HEK293 (cell line): ENCODE measurements at regions not wholly inside any gene's neighbourhood (a gene's known extent, or its start where the extent isn't known, plus 50 kb on each side); places are given as distances from the start of the nearest gene placed in this dataset.

ENCODE experiments used
- CTCF ChIA-PET: fragments of 350-600 bp; formaldehyde crosslinking; extraction: SDS; loops from one replicate; lab custom pipeline; 2021; ENCODE audit warnings: antibody characterized with exemption; lab: Yijun Ruan, JAX
- POLR2A ChIA-PET: fragments of 300-600 bp; formaldehyde crosslinking; extraction: SDS; loops from one replicate; lab custom pipeline; 2020; ENCODE audit warnings: antibody characterized with exemption, inconsistent platforms; lab: Yijun Ruan, JAX
- H3K27ac ChIP-seq: fragments of 200-500 bp; sonication (Bioruptor generic); 2 replicates; pipeline ENCODE4 v1.5.1; 2014; ENCODE audit warnings: low read depth, low read length, control low read depth, inconsistent platforms; ENCODE audit errors: extremely low read depth
- H3K36me3 ChIP-seq, 2 experiments: fragments of 200-500 bp in 1 of 2; sonication (Bioruptor generic) in 1 of 2; 1 replicate in 1 of 2; 2 replicates in 1 of 2; pipeline ENCODE4 v1.5.1; 2014 to 2017; ENCODE audit warnings: inconsistent platforms in 2 of 2, low read length in 2 of 2; ENCODE audit not compliant: control insufficient read depth in 2 of 2, insufficient read depth in 1 of 2
- H3K4me1 ChIP-seq: fragments of 200-500 bp; sonication (Bioruptor generic); 2 replicates; pipeline ENCODE4 v1.5.1; 2014; ENCODE audit warnings: mild to moderate bottlenecking, low read length, inconsistent platforms; ENCODE audit not compliant: control insufficient read depth, insufficient read depth
- H3K4me3 ChIP-seq: 2 replicates; pipeline ENCODE4 v1.5.1; 2011; ENCODE audit warnings: low read depth, mild to moderate bottlenecking, control low read depth, low read length, moderate library complexity
- H3K9me3 ChIP-seq: fragments of 200-500 bp; sonication (Bioruptor generic); 2 replicates; pipeline ENCODE4 v1.5.1; 2014; ENCODE audit warnings: low read depth, low read length, inconsistent platforms; ENCODE audit not compliant: control insufficient read depth, insufficient read depth
- BCL11B ChIP-seq: fragments of 450-650 bp; formaldehyde crosslinking; IDR thresholded peaks from 2 replicates; pipeline ENCODE4 v1.5.1; 2016; ENCODE audit warnings: low read depth, missing biosample characterization, missing genetic modification characterization
- BCL6B ChIP-seq: fragments of 450-650 bp; formaldehyde crosslinking; IDR thresholded peaks from 2 replicates; pipeline ENCODE4 v1.5.1; 2017; ENCODE audit warnings: missing biosample characterization, missing genetic modification characterization
- GLIS1 ChIP-seq: fragments of 450-650 bp; formaldehyde crosslinking; IDR thresholded peaks from 2 replicates; pipeline ENCODE4 v1.5.1; 2016; ENCODE audit warnings: missing biosample characterization, missing genetic modification characterization
- OSR2 ChIP-seq: fragments of 450-650 bp; formaldehyde crosslinking; IDR thresholded peaks from 2 replicates; pipeline ENCODE4 v1.5.1; 2016; ENCODE audit warnings: missing biosample characterization, missing genetic modification characterization
- REST ChIP-seq: fragments of 450-650 bp; formaldehyde crosslinking; IDR thresholded peaks from 2 replicates; pipeline ENCODE4 v1.5.1; 2016; ENCODE audit warnings: missing biosample characterization, missing genetic modification characterization
- SP7 ChIP-seq: fragments of 450-650 bp; formaldehyde crosslinking; IDR thresholded peaks from 2 replicates; pipeline ENCODE4 v1.5.1; 2016; ENCODE audit warnings: missing biosample characterization, missing genetic modification characterization
- ZBTB1 ChIP-seq: fragments of 450-650 bp; formaldehyde crosslinking; IDR thresholded peaks from 2 replicates; pipeline ENCODE4 v1.5.1; 2016; ENCODE audit warnings: missing biosample characterization, missing genetic modification characterization
- ZFHX2 ChIP-seq: fragments of 450-650 bp; formaldehyde crosslinking; conservative IDR thresholded peaks from 2 replicates; pipeline ENCODE4 v1.5.1; 2016; ENCODE audit warnings: missing biosample characterization, missing genetic modification characterization
- ZNF140 ChIP-seq: fragments of 450-650 bp; formaldehyde crosslinking; IDR thresholded peaks from 2 replicates; pipeline ENCODE4 v1.5.1; 2016; ENCODE audit warnings: missing biosample characterization, missing genetic modification characterization
- ZNF157 ChIP-seq: fragments of 450-650 bp; formaldehyde crosslinking; IDR thresholded peaks from 2 replicates; pipeline ENCODE4 v1.5.1; 2016; ENCODE audit warnings: missing biosample characterization, missing genetic modification characterization
- ZNF23 ChIP-seq: fragments of 450-650 bp; formaldehyde crosslinking; IDR thresholded peaks from 2 replicates; pipeline ENCODE4 v1.5.1; 2016; ENCODE audit warnings: missing biosample characterization, missing genetic modification characterization, borderline replicate concordance
- ZNF248 ChIP-seq: fragments of 450-650 bp; formaldehyde crosslinking; IDR thresholded peaks from 2 replicates; pipeline ENCODE4 v1.5.1; 2017; ENCODE audit warnings: missing biosample characterization, missing genetic modification characterization
- ZNF311 ChIP-seq: fragments of 450-650 bp; formaldehyde crosslinking; IDR thresholded peaks from 2 replicates; pipeline ENCODE4 v1.5.1; 2017; ENCODE audit warnings: missing biosample characterization, missing genetic modification characterization, borderline replicate concordance
- ZNF362 ChIP-seq: fragments of 450-650 bp; formaldehyde crosslinking; IDR thresholded peaks from 2 replicates; pipeline ENCODE4 v1.5.1; 2016; ENCODE audit warnings: missing biosample characterization, missing genetic modification characterization
- ZNF433 ChIP-seq: fragments of 450-650 bp; formaldehyde crosslinking; IDR thresholded peaks from 2 replicates; pipeline ENCODE4 v1.5.1; 2016; ENCODE audit warnings: missing biosample characterization, missing genetic modification characterization, low read depth
- ZNF529 ChIP-seq: fragments of 450-650 bp; formaldehyde crosslinking; IDR thresholded peaks from 2 replicates; pipeline ENCODE4 v1.5.1; 2017; ENCODE audit warnings: missing genetic modification characterization, missing biosample characterization; ENCODE audit not compliant: insufficient replicate concordance
- ZNF561 ChIP-seq: fragments of 450-650 bp; IDR thresholded peaks from 2 replicates; pipeline ENCODE4 v1.5.1; 2018; ENCODE audit warnings: missing biosample characterization, missing genetic modification characterization, borderline replicate concordance
- ZNF623 ChIP-seq: fragments of 450-650 bp; formaldehyde crosslinking; IDR thresholded peaks from 2 replicates; pipeline ENCODE4 v1.5.1; 2016; ENCODE audit warnings: missing biosample characterization, missing genetic modification characterization
- ZNF670 ChIP-seq: fragments of 450-650 bp; formaldehyde crosslinking; IDR thresholded peaks from 2 replicates; pipeline ENCODE4 v1.5.1; 2016; ENCODE audit warnings: missing biosample characterization, missing genetic modification characterization, low read depth
- ZSCAN16 ChIP-seq: fragments of 450-650 bp; formaldehyde crosslinking; IDR thresholded peaks from 2 replicates; pipeline ENCODE4 v1.5.1; 2016; ENCODE audit warnings: missing biosample characterization, missing genetic modification characterization
- ZSCAN30 ChIP-seq: fragments of 450-650 bp; IDR thresholded peaks from 2 replicates; pipeline ENCODE4 v1.5.1; 2018; ENCODE audit warnings: missing biosample characterization, mild to moderate bottlenecking, missing genetic modification characterization, moderate library complexity
- TF ChIP-seq, protein P1 (sequence below): fragments of 450-650 bp; formaldehyde crosslinking; IDR thresholded peaks from 2 replicates; pipeline ENCODE4 v1.5.1; 2016; ENCODE audit warnings: missing biosample characterization, missing genetic modification characterization, borderline replicate concordance

DNA sequence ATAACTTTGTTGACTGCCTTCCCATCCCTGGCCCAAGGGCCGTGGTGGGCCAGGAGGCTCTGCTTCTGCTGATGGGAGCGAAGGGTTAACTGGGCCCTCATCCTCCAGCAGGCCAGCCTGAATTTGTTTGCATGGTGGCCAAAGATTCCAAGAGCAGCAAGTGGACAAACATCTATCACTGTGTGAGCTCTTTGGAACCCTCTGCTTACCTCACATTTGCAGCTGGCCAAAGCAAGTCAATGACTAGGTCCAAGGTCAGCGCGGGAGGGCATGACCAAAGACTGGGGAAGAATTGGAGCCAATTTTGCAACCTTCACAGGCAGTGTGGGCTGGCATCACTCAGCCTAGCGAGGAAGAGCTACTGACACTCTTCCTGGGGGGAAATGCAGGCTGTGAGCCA lies 67.8 kb upstream of the ATP6AP2 start:
- TF ChIP-seq ZBTB1 (tag by site-specific recombination) (no peak), ZSCAN30 (tag by site-specific recombination) (no peak), OSR2 (no peak), ZNF529 (tag by site-specific recombination) (no peak), ZNF362 (tag by site-specific recombination) (no peak)
- ChIA-PET CTCF (interaction anchor here (0.6 kb wide), 1 partner anchor 138 kb away, joined by 3 read pairs; no protein-coding TSS in a partner anchor), POLR2A (no interaction called here)
- Histone ChIP-seq H3K36me3 (no peaks in the 10 kb centered on the region), H3K27ac (no peak overlapping the region), H3K4me3 (no peak overlapping the region), H3K9me3 (no peaks in the 10 kb centered on the region), H3K4me1 (no peaks in the 10 kb centered on the region)

GRCh38 chrX:40511258-40511657 lies 69.5 kb upstream of the ATP6AP2 start:
- Histone ChIP-seq H3K36me3 (no peaks in the 10 kb centered on the region), H3K9me3 (no peaks in the 10 kb centered on the region), H3K4me3 (no peak overlapping the region), H3K27ac (no peak overlapping the region), H3K4me1 (no peaks in the 10 kb centered on the region)
- CTCF ChIA-PET = no interaction called here
- TF ChIP-seq BCL6B (no peak), ZNF561 (tag by site-specific recombination) (no peak), SP7 (tag by site-specific recombination) (no peak), ZFHX2 (tag by site-specific recombination) (no peak), ZNF311 (no peak), ZSCAN16 (no peak), ZNF670 (no peak), ZNF23 (tag by site-specific recombination) (no peak), ZNF623 (no peak), ZNF140 (no peak), ZNF248 (tag by site-specific recombination) (no peak)
- POLR2A ChIA-PET = no interaction called here

DNA sequence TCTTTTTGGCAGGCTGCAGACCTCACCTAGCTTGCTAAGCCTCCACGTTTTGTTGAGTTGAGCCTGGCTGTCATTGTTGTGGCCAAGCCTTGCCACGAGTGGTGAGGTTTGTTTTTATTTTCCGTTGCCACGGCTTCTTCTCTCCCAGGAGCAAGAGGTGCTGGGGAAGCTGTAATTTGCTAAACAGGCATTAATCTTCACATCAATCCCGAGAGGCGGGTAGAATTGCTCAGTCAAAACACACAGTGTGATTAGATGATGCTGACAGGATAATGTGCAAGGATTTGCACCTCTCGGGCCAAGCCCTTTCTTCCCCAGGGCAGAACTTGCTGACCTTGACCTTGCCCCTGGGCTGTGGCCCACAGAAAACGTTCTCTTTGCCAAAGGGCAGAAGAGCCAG lies 72.2 kb upstream of the ATP6AP2 start:
- no peaks in the 10 kb centered on the region for H3K9me3 ChIP-seq
- H3K4me3 ChIP-seq = no peak overlapping the region
- no peaks in the 10 kb centered on the region for H3K4me1 ChIP-seq
- POLR2A ChIA-PET = no interaction called here
- H3K36me3 ChIP-seq = no peaks in the 10 kb centered on the region
- CTCF ChIA-PET = no interaction called here
- no peak overlapping the region for H3K27ac ChIP-seq
- TF ChIP-seq, protein P1, sequence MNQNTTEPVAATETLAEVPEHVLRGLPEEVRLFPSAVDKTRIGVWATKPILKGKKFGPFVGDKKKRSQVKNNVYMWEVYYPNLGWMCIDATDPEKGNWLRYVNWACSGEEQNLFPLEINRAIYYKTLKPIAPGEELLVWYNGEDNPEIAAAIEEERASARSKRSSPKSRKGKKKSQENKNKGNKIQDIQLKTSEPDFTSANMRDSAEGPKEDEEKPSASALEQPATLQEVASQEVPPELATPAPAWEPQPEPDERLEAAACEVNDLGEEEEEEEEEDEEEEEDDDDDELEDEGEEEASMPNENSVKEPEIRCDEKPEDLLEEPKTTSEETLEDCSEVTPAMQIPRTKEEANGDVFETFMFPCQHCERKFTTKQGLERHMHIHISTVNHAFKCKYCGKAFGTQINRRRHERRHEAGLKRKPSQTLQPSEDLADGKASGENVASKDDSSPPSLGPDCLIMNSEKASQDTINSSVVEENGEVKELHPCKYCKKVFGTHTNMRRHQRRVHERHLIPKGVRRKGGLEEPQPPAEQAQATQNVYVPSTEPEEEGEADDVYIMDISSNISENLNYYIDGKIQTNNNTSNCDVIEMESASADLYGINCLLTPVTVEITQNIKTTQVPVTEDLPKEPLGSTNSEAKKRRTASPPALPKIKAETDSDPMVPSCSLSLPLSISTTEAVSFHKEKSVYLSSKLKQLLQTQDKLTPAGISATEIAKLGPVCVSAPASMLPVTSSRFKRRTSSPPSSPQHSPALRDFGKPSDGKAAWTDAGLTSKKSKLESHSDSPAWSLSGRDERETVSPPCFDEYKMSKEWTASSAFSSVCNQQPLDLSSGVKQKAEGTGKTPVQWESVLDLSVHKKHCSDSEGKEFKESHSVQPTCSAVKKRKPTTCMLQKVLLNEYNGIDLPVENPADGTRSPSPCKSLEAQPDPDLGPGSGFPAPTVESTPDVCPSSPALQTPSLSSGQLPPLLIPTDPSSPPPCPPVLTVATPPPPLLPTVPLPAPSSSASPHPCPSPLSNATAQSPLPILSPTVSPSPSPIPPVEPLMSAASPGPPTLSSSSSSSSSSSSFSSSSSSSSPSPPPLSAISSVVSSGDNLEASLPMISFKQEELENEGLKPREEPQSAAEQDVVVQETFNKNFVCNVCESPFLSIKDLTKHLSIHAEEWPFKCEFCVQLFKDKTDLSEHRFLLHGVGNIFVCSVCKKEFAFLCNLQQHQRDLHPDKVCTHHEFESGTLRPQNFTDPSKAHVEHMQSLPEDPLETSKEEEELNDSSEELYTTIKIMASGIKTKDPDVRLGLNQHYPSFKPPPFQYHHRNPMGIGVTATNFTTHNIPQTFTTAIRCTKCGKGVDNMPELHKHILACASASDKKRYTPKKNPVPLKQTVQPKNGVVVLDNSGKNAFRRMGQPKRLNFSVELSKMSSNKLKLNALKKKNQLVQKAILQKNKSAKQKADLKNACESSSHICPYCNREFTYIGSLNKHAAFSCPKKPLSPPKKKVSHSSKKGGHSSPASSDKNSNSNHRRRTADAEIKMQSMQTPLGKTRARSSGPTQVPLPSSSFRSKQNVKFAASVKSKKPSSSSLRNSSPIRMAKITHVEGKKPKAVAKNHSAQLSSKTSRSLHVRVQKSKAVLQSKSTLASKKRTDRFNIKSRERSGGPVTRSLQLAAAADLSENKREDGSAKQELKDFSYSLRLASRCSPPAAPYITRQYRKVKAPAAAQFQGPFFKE = no peak
- TF ChIP-seq ZNF157 (tag by site-specific recombination) (no peak), GLIS1 (tag by site-specific recombination) (no peak), REST (tag by site-specific recombination) (no peak), ZNF433 (tag by site-specific recombination) (no peak), BCL11B (no peak)
